ENCODE measurements at regions not wholly inside any gene's neighbourhood (a gene's known extent, or its start where the extent isn't known, plus 50 kb on each side); places are given as distances from the start of the nearest gene placed in this dataset.

- no peak for TF ChIP-seq CTCF (conservative IDR thresholded peaks at IDR 0.05 in 1 of 2, IDR thresholded peaks at IDR 0.05 in 1 of 2; ENCODE audit: extremely low read depth in 1 of 2, insufficient read depth in 1 of 2, low read depth in 1 of 2, low read length in 2 of 2)
- TF ChIP-seq EZH2 (IDR thresholded peaks at IDR 0.05; ENCODE audit: borderline replicate concordance, low read length), result no peak
Observed at GRCh38 chr13:60303166-60303565, 93.9 kb upstream of the TDRD3 start.
